ENCODE measurements at regions not wholly inside any gene's neighbourhood (a gene's known extent, or its start where the extent isn't known, plus 50 kb on each side); places are given as distances from the start of the nearest gene placed in this dataset.

DNA sequence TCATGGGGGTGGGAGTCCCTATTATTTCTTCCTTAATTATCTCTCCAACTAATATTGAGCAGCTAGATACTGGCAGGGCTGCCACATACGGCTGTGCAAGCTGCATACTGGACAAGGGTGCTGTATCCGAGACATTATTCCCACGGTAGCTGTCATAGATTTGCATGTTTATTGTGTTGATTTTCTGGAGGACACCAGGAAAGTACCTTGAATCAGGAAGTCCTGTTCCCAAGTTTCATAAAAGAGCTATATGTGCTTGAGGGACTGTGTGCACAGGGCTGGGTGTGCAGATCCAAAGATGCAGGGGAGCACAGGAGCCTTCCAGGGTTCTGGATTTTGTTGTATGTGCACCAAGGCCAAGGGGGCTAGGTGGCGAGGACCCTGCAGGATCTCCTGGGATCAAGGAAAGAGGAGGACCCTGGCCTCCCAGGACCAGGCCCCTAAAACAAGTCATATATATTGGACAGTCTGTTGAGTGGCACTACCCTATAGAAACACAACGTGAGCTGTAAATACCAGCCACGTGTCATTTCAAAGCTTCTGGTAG is 119.2 kb upstream of the ALDH1A3 start:
- Histone ChIP-seq H3K9me3 (no peaks in the 10 kb centered on the region), H3K4me1 (peaks cover 7% of the 10 kb centered on the region), H3K4me3 (no peak overlapping the region), H3K27me3 (peaks cover 8% of the 10 kb centered on the region), H3K36me3 (no peaks in the 10 kb centered on the region), H3K27ac (no peak overlapping the region)
- no peak for DNase-seq
- TF ChIP-seq, protein P1, sequence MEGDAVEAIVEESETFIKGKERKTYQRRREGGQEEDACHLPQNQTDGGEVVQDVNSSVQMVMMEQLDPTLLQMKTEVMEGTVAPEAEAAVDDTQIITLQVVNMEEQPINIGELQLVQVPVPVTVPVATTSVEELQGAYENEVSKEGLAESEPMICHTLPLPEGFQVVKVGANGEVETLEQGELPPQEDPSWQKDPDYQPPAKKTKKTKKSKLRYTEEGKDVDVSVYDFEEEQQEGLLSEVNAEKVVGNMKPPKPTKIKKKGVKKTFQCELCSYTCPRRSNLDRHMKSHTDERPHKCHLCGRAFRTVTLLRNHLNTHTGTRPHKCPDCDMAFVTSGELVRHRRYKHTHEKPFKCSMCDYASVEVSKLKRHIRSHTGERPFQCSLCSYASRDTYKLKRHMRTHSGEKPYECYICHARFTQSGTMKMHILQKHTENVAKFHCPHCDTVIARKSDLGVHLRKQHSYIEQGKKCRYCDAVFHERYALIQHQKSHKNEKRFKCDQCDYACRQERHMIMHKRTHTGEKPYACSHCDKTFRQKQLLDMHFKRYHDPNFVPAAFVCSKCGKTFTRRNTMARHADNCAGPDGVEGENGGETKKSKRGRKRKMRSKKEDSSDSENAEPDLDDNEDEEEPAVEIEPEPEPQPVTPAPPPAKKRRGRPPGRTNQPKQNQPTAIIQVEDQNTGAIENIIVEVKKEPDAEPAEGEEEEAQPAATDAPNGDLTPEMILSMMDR (IDR thresholded peaks at IDR 0.05) = no peak
- intact Hi-C loops (cut with DNase I) = no loop called here
- ATAC-seq = no peak

DNA sequence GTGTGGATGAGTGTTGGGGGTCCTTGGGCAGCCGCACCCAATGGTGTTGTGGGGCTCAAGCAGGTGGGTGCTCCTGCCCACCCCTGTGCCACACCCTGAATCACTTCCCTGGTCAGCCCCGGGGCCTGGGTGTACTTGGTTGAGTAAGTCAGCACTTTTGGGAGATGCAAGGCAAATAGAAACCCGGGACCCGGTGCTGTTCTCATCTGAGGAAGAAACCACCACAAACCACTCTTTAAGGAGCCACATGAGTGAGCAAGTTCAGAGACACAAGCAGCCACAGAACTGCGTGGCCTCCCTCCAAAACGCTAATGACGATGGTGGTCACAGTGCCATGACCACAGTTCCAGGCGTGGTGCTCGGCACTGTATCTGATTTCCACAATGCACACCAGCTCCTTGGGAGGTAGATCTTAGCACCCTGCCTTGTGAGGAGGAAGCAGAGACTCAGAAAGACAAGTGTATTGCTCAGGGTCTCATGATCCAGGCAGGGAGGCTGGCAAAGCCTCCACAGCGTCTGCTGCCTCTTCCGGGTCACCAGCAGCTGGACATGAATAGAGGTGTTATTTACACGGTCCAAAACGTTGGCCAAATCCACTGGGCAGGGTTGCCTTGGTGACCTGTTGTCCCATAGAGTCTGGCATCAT is 118.2 kb upstream of the ALDH1A3 start:
- ATAC-seq (no peak), DNase-seq (peak; percentile 53)
- H3K4me1 ChIP-seq = peaks cover 7% of the 10 kb centered on the region
- no peak overlapping the region for H3K4me3 ChIP-seq
- intact Hi-C loops (cut with DNase I) = no loop called here
- TF ChIP-seq, protein P1 (IDR thresholded peaks at IDR 0.05) = no peak
- H3K27me3 ChIP-seq = peaks cover 8% of the 10 kb centered on the region
- no peaks in the 10 kb centered on the region for H3K36me3 ChIP-seq
- no peaks in the 10 kb centered on the region for H3K9me3 ChIP-seq
- H3K27ac ChIP-seq = no peak overlapping the region

DNA sequence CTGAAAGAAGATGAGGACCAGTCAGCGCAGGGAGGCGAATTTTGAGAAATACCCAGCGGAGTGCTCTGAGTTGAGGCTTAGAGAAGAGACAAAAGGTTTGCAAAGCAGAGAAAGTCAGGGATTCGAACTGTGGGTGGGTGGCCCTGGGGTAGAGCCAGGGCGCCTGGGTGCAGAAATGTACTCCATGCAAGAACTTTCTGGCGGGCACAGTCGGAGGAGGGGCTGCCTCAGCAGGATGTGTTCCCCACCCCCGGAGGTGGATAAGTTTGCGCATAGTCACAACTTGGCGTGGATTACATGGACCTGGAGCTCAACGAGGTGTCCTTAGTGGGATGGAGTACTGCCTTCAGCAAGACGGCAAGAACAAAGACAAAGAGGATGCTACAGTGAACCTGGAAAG is 117.3 kb upstream of the ALDH1A3 start:
- peaks cover 8% of the 10 kb centered on the region for H3K27me3 ChIP-seq
- peak; percentile 33 for DNase-seq
- no peak overlapping the region for H3K4me3 ChIP-seq
- H3K27ac ChIP-seq = no peak overlapping the region
- ATAC-seq = no peak
- no peaks in the 10 kb centered on the region for H3K36me3 ChIP-seq
- intact Hi-C loops (cut with DNase I) = no loop called here
- H3K9me3 ChIP-seq = no peaks in the 10 kb centered on the region
- peaks cover 7% of the 10 kb centered on the region for H3K4me1 ChIP-seq
- TF ChIP-seq, protein P1 (IDR thresholded peaks at IDR 0.05) = no peak

DNA sequence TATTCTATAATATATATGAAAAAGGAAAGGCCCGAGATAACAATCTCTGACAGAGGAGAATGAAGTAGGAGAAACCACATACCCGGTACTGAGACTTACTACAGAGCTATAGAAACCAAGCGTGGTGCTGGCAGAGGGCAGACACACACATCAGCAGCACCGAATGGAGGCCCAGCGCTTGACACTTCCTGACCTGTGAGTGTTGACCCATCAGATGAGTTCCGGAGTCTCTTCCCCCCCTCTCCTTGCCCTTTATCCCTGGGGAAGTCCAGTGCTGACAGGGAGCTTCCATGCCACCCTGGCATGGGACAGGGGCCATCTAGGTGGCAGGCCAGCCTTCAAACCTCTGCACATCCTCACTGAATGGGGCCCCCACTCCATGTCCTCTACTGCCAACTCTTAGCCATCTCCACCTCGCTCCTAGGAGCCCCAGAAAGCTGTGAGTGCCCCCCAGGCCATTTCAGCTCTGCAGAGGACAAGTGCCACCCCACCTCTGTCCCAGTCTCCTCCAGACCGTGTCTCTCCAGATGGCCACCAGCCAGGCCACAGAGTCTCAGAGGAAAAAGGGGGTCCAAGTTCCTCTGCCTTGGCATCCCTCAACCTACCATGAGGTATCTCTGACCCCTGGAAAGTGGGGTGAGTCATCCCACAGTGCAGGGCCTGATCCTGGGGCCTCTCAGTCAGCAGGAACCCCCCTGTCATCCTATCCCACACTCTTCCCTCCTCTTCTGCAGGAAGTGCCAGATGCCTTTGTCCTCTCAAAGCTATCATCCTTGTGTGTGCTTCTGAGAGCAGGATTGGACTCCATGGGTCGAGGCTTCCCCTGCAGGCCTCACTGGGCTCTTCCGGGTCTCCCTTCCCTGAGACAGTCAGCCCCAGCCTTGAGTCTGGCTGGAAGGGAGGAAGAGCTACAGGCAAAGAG is 116.5 kb upstream of the ALDH1A3 start:
- Histone ChIP-seq H3K9me3 (no peaks in the 10 kb centered on the region), H3K4me1 (peaks cover 7% of the 10 kb centered on the region), H3K27me3 (peaks cover 8% of the 10 kb centered on the region), H3K27ac (no peak overlapping the region), H3K4me3 (no peak overlapping the region), H3K36me3 (no peaks in the 10 kb centered on the region)
- TF ChIP-seq, protein P1 (IDR thresholded peaks at IDR 0.05) = no peak
- no peak for ATAC-seq
- intact Hi-C loops (cut with DNase I) = no loop called here
- peak; percentile 48 for DNase-seq

DNA sequence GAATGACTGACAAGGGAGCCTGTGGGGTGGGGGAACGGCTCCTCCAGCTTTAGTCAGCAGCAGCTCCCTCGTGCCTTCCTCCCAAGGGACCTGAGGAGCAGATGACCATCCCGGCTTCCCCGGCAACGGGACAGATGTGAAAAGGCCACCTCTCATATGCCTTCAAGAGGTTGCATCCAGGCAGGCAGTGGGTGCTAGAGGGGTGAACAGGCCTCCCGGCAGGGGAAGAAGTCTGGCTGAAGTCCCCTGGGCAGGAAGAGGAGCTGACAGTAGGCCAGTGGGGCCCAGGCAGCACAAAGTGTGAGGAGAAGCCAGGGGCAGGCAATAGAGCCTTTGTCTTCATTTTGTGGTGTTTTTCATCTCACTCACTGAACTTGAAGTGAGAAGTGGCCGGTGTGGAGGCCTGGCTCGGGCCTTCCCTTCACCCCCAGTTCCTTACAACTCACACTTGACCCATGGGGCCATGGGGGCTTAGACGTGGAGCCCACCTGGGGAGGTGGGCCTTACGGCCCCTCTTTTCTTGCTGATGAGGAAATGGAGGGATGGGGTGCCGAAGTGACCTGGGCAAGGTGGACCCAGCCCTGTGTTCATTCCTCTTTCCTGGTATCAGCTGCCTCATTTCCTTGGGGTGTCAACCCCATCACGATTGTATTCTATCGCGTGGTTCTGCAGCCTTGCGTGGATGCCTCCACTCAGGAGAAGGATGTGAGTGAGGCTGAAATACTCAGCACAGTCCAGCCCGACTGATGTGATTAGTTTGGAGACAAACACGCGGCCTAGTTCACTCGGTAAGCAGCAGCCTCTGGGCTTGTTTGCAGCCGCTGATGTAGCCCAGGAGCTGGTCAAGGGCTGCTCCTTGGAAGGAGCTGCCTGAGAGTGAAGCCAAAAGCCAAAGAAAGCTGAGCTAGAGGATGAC is 115.5 kb upstream of the ALDH1A3 start:
- ATAC-seq = no peak
- DNase-seq = peak; percentile 57
- Histone ChIP-seq H3K27ac (no peak overlapping the region), H3K4me1 (peaks cover 7% of the 10 kb centered on the region), H3K27me3 (peaks cover 8% of the 10 kb centered on the region), H3K9me3 (no peaks in the 10 kb centered on the region), H3K4me3 (no peak overlapping the region), H3K36me3 (no peaks in the 10 kb centered on the region)
- TF ChIP-seq, protein P1 (IDR thresholded peaks at IDR 0.05) = no peak
- intact Hi-C loops (cut with DNase I) = no loop called here

Data from upper lobe of right lung (tissue), 1 donor.